BE2C (cell line): ENCODE measurements at regions not wholly inside any gene's neighbourhood (a gene's known extent, or its start where the extent isn't known, plus 50 kb on each side); places are given as distances from the start of the nearest gene placed in this dataset.

ENCODE experiments used
- DNase-seq: peaks from one replicate; pipeline ENCODE4 v3.0.0-alpha.2; 2020
- H3K27me3 ChIP-seq: fragments of 250-450 bp; sonication (Bioruptor Pico); 2 replicates; pipeline ENCODE4 v1.5.1; 2020; ENCODE audit warnings: mild to moderate bottlenecking
- H3K36me3 ChIP-seq: fragments of 250-450 bp; sonication (Bioruptor Pico); 2 replicates; pipeline ENCODE4 v1.5.1; 2020; ENCODE audit warnings: mild to moderate bottlenecking
- H3K4me1 ChIP-seq: fragments of 250-450 bp; sonication (Bioruptor Pico); 2 replicates; pipeline ENCODE4 v1.5.1; 2020
- H3K4me3 ChIP-seq: 2 replicates; pipeline ENCODE4 v1.5.1; 2011; ENCODE audit warnings: low read depth, low read length
- H3K9me3 ChIP-seq: fragments of 250-450 bp; sonication (Bioruptor Pico); 2 replicates; pipeline ENCODE4 v1.5.1; 2020
- TF ChIP-seq, protein P1 (sequence below): IDR thresholded peaks from 2 replicates; pipeline ENCODE4 v1.5.1; 2012; ENCODE audit warnings: mild to moderate bottlenecking, low read depth, low read length

DNA sequence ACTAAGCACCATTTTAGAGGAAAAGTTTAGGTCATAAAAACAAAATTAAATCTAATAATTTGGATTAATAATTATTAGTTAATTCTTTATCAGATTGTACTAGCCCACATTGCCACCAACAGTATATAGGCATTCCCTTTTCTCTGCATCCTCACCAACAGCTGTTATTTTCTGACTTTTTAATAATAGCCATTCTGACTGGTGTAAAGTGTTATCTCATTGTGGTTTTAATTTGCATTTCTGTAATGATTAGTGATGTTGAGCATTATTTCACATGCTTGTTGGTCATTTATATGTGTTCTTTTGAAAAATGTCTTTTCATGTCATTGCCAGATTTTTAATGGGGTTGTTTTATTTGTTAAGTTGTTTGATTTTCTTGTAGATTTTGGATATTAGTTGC, 319.1 kb upstream of the SYNCRIP start:
- TF ChIP-seq, protein P1, sequence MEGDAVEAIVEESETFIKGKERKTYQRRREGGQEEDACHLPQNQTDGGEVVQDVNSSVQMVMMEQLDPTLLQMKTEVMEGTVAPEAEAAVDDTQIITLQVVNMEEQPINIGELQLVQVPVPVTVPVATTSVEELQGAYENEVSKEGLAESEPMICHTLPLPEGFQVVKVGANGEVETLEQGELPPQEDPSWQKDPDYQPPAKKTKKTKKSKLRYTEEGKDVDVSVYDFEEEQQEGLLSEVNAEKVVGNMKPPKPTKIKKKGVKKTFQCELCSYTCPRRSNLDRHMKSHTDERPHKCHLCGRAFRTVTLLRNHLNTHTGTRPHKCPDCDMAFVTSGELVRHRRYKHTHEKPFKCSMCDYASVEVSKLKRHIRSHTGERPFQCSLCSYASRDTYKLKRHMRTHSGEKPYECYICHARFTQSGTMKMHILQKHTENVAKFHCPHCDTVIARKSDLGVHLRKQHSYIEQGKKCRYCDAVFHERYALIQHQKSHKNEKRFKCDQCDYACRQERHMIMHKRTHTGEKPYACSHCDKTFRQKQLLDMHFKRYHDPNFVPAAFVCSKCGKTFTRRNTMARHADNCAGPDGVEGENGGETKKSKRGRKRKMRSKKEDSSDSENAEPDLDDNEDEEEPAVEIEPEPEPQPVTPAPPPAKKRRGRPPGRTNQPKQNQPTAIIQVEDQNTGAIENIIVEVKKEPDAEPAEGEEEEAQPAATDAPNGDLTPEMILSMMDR = no peak
- Histone ChIP-seq H3K27me3 (no peaks in the 10 kb centered on the region), H3K36me3 (no peaks in the 10 kb centered on the region), H3K9me3 (no peaks in the 10 kb centered on the region), H3K4me1 (no peaks in the 10 kb centered on the region), H3K4me3 (no peak overlapping the region)
- DNase-seq = no peak

DNA sequence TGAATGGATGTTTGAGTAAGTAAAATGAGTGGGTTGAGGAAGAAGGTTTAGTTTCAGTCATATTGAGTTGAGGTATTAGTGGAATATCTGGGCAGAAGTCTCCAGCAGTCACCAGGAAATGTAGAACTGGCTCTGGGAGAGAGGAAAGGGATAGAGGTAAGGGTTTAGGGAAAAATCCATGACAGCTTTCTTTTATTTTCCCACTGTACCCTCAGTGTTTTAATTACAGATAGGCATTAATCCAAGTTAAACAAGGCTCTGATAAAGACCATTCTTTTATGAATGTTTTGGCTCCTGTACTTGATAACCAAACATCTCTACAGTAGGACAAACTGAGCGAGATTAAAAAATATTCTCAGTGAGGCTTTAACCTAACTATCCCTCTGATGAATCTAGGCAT, 318.4 kb upstream of the SYNCRIP start:
- no peak for DNase-seq
- Histone ChIP-seq H3K9me3 (no peaks in the 10 kb centered on the region), H3K36me3 (no peaks in the 10 kb centered on the region), H3K27me3 (no peaks in the 10 kb centered on the region), H3K4me3 (no peak overlapping the region), H3K4me1 (no peaks in the 10 kb centered on the region)
- TF ChIP-seq, protein P1 = no peak

DNA sequence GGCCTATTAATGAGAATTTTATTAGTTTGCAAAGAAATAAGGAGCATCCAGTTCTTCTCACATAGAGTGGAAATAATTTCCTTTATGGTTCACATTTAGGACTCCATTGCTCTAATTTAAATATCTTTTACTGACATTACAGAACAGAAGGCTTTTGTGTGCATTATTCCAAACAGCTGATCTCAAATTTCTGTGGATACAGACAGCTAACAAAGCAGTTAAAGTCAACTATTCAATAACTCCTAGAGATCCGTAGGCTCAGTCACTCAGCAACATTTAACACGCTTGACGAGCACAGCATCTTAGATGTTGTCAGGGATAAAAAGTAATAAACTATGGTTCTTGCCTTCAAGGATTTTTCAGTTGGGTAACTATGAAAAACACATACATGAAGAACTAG, 305.8 kb upstream of the SYNCRIP start:
- TF ChIP-seq, protein P1 = no peak
- Histone ChIP-seq H3K4me3 (no peak overlapping the region), H3K27me3 (no peaks in the 10 kb centered on the region), H3K9me3 (no peaks in the 10 kb centered on the region), H3K4me1 (no peaks in the 10 kb centered on the region), H3K36me3 (no peaks in the 10 kb centered on the region)
- no peak for DNase-seq

DNA sequence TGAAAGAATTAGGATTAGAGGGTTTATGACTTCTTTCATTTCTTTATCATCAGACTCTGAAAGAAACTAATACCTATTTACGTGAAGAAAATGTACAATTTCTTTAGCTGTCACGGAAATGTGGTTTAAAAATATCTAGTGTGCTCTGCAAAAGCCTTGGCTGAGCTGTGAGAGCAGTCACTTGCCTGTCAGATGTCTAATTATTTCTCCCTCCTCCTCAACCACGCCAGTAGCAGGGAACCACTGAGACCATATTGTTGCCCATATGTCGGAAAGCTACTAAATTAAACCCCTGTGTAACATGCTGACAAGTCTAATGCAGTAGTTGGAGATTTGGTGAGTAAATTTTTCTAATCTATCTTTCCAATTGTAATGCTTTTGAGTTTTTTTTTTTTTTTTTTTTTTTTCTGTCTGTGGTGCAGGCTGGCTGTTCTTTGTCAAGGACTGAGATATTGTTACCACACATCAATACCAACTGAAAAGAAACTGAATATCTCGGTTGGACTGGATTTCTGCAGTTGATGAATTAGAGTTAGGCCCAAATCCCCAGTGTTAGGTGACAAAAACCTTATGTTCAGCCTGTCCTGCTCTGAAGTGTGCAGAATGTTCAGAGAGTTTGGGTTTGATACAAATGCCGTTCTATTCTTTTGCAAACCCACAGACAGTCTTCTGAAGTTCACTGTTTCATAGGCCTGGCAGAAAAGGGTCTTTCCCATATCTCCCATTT, 302.9 kb upstream of the SYNCRIP start:
- H3K27me3 ChIP-seq = no peaks in the 10 kb centered on the region
- H3K4me3 ChIP-seq = no peak overlapping the region
- DNase-seq = no peak
- TF ChIP-seq, protein P1 = no peak
- no peaks in the 10 kb centered on the region for H3K36me3 ChIP-seq
- H3K9me3 ChIP-seq = no peaks in the 10 kb centered on the region
- H3K4me1 ChIP-seq = no peaks in the 10 kb centered on the region

DNA sequence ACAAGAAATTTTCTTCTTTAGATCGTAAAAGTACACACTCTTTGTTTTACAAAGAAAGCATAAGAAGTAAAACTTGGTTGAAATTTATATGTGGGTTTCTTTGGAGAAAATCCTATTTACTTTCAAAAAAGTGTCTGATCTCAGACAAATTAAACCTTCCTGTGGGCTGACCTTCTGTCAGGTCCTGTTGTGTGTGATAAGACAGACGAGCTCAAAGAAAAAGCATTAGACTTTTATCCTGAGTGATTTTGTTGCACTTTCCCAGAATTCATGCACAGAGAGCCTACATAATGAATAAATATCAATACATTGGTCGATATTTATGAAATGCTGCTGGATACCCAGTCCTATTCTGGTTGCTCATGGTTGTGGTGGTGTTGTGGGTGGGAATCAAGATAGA, 302.1 kb upstream of the SYNCRIP start:
- Histone ChIP-seq H3K4me3 (no peak overlapping the region), H3K9me3 (no peaks in the 10 kb centered on the region), H3K4me1 (no peaks in the 10 kb centered on the region), H3K27me3 (no peaks in the 10 kb centered on the region), H3K36me3 (no peaks in the 10 kb centered on the region)
- DNase-seq = no peak
- TF ChIP-seq, protein P1 = no peak

DNA sequence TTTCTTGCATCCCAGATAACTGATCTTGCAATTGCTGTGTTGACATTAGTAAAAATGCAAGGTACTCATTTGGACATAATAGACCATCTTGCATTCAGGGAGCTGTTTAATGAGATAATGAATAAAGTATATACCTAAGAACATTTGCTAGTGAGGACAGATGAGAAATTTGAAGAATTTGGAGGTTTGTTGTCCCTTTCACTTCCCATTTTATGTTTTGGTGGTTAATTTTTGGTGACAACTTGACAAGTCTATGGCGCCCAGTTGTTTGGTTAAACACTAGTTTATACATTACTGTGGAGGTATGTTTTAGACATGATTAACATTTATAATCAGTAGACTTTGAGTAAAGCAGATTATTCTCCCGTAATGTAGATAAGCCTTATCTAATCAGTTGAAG, 300.2 kb upstream of the SYNCRIP start:
- no peaks in the 10 kb centered on the region for H3K4me1 ChIP-seq
- H3K9me3 ChIP-seq = no peaks in the 10 kb centered on the region
- no peaks in the 10 kb centered on the region for H3K27me3 ChIP-seq
- H3K4me3 ChIP-seq = no peak overlapping the region
- DNase-seq = no peak
- H3K36me3 ChIP-seq = no peaks in the 10 kb centered on the region
- TF ChIP-seq, protein P1 = no peak
